ENCODE measurements at regions not wholly inside any gene's neighbourhood (a gene's known extent, or its start where the extent isn't known, plus 50 kb on each side); places are given as distances from the start of the nearest gene placed in this dataset.

GRCh38 chr2:59925321-59925720 is 628.1 kb downstream of the BCL11A start:
- no peak for TF ChIP-seq GLIS3 (CRISPR knock-in tag; IDR thresholded peaks at IDR 0.05)
- no peak for TF ChIP-seq PPARA (CRISPR knock-in tag; IDR thresholded peaks at IDR 0.05; ENCODE audit: borderline replicate concordance)
- TF ChIP-seq TOX (CRISPR knock-in tag; IDR thresholded peaks at IDR 0.05; ENCODE audit: borderline replicate concordance) = no peak
- TF ChIP-seq ISL1 (CRISPR knock-in tag; IDR thresholded peaks at IDR 0.05) = no peak
